HEK293T (cell line): ENCODE measurements at regions not wholly inside any gene's neighbourhood (a gene's known extent, or its start where the extent isn't known, plus 50 kb on each side); places are given as distances from the start of the nearest gene placed in this dataset.

Experiments
- ARNT ChIP-seq: fragments of 450-650 bp; IDR thresholded peaks from 2 replicates; pipeline ENCODE4 v1.6.1; 2017; ENCODE audit warnings: mild to moderate bottlenecking
- CTBP1 ChIP-seq: fragments of 450-650 bp; IDR thresholded peaks from 2 replicates; pipeline ENCODE4 v1.6.1; 2016; ENCODE audit warnings: borderline replicate concordance
- FOXA1 ChIP-seq: fragments of 450-650 bp; IDR thresholded peaks from 2 replicates; pipeline ENCODE4 v1.6.1; 2016; ENCODE audit warnings: mild to moderate bottlenecking
- FOXK2 ChIP-seq: fragments of 450-650 bp; IDR thresholded peaks from 2 replicates; pipeline ENCODE4 v1.6.1; 2016; ENCODE audit warnings: mild to moderate bottlenecking
- HDGF ChIP-seq: fragments of 450-650 bp; IDR thresholded peaks from 2 replicates; pipeline ENCODE4 v1.6.1; 2017; ENCODE audit warnings: antibody characterized with exemption, borderline replicate concordance
- NFRKB ChIP-seq: fragments of 450-650 bp; IDR thresholded peaks from 2 replicates; pipeline ENCODE4 v1.6.1; 2016; ENCODE audit warnings: mild to moderate bottlenecking, moderate library complexity
- SUZ12 ChIP-seq: fragments of 450-650 bp; IDR thresholded peaks from 2 replicates; pipeline ENCODE4 v1.6.1; 2016; ENCODE audit warnings: mild to moderate bottlenecking
- TARDBP ChIP-seq: fragments of 450-650 bp; IDR thresholded peaks from 2 replicates; pipeline ENCODE4 v1.6.1; 2016
- TF ChIP-seq, protein P1 (sequence below): fragments of 450-650 bp; IDR thresholded peaks from 2 replicates; pipeline ENCODE4 v1.6.1; 2016

DNA sequence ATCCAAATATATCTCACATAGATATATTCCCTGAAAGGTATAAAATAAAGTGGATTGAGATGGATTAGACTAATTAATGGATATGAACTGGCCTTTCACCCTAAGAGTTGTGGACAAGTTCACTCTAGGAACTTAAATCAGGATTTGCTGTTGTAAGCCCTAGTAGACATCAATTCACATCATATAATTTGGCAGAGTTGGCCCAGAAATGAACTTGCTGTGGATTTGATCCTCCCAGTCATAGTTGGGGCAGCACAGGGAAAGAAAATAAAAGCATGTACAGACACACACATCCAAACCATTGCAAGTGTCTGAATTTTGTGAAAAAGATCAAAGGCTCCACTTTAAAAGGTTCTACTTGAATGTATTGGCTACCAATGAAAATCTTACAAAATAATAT, 734.7 kb upstream of the NR2F2 start:
- TF ChIP-seq NFRKB: no peak
- TF ChIP-seq FOXK2: no peak
- no peak for TF ChIP-seq FOXA1
- TF ChIP-seq, protein P1, sequence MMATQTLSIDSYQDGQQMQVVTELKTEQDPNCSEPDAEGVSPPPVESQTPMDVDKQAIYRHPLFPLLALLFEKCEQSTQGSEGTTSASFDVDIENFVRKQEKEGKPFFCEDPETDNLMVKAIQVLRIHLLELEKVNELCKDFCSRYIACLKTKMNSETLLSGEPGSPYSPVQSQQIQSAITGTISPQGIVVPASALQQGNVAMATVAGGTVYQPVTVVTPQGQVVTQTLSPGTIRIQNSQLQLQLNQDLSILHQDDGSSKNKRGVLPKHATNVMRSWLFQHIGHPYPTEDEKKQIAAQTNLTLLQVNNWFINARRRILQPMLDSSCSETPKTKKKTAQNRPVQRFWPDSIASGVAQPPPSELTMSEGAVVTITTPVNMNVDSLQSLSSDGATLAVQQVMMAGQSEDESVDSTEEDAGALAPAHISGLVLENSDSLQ: no peak
- no peak for TF ChIP-seq HDGF
- TF ChIP-seq TARDBP: no peak
- TF ChIP-seq SUZ12: no peak
- no peak for TF ChIP-seq CTBP1
- TF ChIP-seq ARNT: no peak
